NOMO-1 treated with dmso at 0.1 percent for 144 hours (cell line): ENCODE measurements at regions not wholly inside any gene's neighbourhood (a gene's known extent, or its start where the extent isn't known, plus 50 kb on each side); places are given as distances from the start of the nearest gene placed in this dataset.

Source experiments
- DNase-seq: peaks from one replicate; lab custom pipeline; 2025; ENCODE audit not compliant: unreplicated experiment; lab: John Stamatoyannopoulos, UW

DNA sequence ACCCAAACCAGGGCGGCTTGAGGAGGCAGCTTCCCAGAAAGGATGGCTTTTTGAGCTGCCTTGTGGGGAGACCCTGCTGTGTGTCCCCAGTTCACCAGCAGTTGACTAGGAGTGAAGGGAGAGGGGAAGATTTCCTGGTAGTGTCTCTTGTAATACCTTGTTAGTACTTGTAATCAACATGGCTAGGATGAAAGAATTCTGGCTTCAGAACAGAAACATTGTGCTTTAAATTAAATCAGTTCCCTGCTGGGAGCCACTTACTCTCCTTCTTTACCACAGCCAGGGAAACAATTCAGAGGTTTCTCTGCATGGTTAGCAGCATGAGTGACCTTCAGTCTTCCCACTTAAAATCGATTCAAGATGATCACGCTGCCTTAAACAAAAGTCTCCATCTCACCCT is 525.4 kb upstream of the ID4 start:
- DNase-seq, result no peak

DNA sequence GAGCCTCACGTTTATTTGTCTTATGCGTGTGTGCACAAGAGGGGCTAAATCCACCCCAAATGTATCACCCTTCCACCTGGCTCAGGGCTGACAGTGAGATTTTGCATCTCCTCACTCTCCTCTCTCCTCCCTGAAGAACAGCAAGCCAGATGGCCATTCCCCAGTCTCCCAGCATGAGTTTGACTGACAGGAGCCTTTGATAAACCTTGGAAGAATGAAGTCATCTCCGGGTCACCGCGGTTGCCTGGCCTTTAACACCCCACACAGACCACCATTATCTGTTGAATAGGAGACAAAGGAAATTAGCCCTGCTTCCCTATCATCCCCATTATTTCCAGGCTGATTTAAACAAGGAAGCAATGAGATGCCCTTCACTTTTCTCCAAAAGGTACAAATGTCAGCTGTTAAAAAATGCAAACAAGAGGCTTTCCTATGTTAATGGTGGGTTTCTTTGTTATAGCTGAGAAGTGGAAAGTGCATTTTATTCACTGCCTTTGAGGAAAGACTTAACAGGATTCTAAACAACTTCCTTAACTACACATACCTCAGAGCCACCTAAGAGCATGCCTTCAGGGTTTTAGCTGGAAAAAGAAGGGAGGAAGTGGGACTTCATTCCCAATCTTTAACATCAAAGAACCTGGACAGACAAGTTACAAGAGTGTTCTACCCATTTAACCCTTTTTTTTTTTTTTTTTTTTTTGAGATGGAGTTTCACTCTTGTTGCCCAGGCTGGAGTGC is 524.8 kb upstream of the ID4 start:
- no peak for DNase-seq

DNA sequence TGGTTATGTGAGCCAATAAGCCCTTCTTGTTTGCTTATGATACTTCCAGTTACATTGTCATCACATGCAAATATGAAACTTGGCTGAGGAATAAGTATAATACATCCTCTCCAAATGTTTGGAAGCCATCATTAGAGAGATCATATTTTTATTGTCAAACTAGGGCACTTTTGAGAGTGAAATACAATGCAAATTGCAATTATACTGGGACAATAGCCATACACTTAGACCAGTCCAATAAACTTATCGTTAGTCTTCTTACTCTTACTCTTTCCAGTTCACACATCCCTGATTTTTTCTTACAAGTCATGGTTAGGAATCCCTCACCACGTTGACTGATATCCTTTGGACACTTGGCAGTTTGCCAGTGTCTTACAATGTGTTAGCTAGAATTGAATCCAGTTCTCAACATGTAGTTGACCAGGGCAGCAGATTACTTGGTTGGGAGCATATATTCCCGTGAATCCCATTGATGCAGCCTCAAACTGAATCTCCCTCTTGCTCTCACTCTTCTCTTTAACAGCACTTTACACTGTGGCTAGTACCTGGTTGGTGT is 519.7 kb upstream of the ID4 start:
- DNase-seq, result no peak

DNA sequence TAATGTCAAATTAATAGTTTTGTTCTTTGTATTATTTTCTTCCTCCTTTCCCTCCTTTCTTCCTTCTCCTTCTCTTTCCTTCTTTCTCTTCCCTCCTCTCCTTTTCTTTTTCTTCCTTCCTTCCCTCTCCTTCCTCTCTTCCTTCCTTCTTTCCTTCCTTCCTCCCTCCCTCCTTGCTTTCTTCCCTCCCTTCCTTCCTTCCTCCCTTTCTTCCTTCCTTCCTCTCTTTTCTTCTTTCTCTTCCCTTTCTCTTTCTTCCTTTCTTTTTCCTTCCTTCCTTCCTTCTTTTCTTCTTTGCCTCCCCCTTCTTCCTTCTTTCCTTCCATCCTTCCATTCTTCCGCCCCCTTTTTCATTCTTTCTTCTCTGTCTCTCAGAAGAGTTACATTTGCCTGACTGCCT is 518.2 kb upstream of the ID4 start:
- DNase-seq, result no peak

DNA sequence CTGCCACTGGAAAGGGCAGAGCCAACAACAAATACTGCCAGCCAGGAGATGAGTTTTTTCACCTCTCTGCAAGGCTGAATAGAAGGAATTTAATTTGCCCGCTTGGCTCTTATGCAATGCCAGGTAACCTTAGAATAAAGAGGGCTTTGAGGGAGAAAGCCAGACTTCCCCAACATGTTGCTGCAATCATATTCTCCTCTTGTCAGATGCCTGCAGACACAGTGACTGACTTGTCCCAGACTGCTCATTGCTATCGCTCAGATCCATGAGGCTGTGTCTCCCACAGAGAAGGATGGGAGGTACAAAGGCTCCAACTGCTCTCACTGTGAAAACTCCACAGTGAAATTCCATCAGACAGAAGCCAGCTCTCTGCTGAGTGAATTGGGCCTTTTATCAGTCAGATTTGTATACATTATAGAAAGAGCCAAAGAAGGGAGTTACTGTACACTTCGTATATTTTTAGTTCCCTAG is 517.0 kb upstream of the ID4 start:
- DNase-seq, result no peak

DNA sequence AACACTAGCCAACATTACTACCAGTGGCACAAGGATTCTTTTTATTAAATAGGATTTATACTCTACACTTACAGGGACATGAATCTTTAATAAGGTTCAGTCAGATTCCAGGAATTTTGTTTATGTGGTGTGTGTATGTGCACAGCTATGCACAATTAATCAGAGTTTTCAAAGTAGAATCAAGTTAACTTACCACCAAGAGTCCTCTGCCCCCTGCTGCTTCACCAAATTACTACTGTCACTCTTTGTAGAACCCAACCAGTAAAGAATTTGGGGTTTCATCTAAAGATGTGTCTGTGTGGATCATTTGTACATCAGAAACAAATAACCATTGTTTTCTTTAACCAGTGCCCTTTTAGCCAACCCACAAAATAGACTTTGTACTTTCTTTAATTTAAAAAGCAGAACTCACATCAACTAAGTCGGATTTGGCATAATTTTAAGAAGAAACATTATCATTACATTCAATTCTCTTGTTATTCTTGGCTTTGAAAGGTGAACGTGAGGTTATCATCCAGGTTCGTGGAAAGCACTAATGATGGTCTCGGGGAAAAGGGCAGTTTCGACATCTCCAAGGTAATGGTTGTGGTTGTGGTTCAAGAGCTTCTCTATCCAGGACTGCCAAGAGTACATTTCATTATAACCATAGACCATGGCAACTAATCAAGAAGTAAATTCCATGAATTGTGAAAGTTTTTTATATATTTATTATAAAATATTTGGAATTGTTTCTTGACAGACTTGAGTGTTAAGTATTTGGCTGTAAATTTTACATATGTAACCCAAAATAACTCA is 514.3 kb upstream of the ID4 start:
- DNase-seq, result no peak

DNA sequence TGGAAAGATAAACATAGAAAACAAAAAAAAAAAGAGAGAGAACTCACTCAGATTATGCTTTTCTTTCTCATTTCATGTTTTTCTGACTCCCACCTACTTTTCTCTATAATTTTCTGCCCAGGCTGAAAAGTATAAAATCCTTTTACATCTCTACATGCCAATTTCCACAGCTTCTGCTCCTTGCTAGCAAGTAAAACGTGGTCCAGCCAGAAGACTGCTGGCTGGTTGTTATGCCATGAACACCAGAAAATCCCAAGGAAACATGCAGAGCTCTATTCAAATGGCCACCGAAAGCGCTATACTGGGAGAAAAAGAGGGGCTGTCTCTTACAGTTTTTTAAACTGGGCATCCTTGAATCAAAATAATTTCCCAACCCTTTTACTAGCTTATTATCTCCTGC is 512.8 kb upstream of the ID4 start:
- DNase-seq, result no peak

DNA sequence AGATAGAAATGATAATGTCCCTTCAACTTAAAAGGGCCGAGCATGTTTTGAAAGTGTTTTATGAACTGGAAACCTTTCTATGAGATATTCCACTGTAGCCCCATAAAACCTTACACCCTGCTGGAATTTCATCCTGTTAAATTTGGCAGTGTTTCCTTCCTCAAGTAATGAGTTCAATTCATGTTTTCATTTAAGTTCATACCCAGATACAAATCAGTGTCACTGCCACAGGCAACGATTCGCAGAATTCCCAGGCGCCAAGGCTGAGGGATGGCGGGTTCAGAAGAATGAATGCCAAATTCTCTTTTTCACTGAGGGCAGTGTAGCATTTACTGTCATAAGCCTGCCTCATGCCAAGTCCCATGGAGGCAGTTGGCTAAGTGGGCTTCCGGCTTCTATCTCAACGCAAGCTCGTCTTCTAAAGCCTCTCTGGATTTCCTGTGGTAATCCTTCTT is 511.8 kb upstream of the ID4 start:
- DNase-seq, result no peak

- no peak for DNase-seq
These were observed 509.9 kb upstream of the ID4 start for GRCh38 chr6:19327241-19327640.

- DNase-seq, result no peak
These were observed 509.5 kb upstream of the ID4 start for GRCh38 chr6:19327661-19328060.

GRCh38 chr6:19329078-19329477 is 508.1 kb upstream of the ID4 start:
- DNase-seq, result no peak

- no peak for DNase-seq
These were observed 506.1 kb upstream of the ID4 start for GRCh38 chr6:19331089-19331488.

- no peak for DNase-seq
These were observed 504.2 kb upstream of the ID4 start for GRCh38 chr6:19332806-19333460.

- no peak for DNase-seq
These were observed 503.2 kb upstream of the ID4 start for GRCh38 chr6:19333936-19334335.

DNA sequence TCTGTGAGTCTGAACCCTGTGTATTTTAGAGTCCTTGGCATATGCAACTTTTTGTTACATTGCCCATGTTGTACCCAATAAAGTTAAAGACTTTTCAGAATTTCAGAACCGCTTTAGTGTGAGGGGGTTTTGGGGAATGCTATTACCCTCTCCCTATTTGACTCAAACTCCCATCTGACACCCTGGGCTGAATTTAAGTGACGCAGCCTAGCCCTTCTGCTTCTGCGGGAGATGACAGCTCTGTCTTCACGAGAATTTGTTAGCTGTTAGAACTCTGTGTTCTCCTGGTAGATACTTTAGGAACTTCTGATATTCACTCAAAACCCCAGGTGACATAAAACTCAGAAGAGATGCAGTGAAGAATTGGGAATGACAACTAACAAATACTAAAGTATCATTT is 500.6 kb upstream of the ID4 start:
- DNase-seq, result no peak

DNA sequence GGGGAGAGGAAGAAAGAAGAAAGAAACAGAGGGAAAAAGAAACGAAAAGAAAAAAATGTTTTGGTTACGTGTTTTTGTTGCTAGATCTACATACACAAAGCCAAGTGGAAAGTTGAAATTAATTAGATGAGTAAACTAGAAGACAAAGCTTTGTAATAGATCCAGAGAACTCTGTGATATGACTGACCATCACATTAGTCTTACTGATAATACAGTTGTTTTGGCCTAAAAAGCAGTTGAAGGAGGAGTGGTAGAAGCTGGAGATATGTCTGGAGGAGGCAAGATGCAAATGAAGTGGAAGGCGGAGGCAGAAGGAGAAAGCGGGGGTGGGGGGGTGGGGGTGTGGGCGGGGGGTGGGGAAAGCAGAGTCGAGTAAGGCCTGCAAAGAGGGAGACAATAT is 500.1 kb upstream of the ID4 start:
- no peak for DNase-seq

DNA sequence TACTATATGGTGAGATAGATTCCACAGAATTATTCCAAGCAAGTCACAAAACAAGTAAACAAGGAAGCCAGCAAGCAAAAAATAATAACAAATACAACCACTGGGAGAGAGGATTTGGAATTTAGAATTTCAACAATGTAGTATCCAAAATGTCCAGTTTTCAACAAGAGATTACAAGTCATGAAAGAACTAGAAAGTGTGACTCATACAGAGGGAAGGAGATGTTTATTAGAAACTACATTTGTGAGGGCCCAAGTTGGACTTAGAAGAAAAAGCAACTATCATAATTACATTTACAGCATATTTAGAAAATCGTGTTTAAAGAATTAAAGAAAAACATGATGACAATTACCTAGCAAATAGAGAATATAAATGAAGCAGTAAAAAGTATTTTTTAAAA is 494.6 kb upstream of the ID4 start:
- DNase-seq, result no peak

- DNase-seq, result no peak
These were observed 487.7 kb upstream of the ID4 start for GRCh38 chr6:19349429-19349828.

DNA sequence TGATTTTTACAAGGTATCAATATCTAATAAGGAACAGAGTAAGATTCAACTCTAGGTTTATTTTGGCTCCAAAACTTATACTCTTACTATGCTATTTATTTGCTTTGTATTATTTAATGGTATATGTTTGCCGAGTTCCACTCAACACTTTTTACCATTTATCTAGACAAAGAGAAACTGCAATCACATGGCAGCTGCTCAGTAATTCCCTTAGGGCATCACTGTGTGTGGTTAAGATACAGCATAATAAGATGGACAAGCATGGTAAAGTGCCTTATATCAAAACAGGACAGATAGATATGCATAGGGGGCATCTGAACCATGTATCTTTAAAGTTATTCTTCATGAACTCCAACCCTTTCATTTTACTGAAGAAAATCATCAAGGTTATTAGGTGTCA is 483.0 kb upstream of the ID4 start:
- no peak for DNase-seq

DNA sequence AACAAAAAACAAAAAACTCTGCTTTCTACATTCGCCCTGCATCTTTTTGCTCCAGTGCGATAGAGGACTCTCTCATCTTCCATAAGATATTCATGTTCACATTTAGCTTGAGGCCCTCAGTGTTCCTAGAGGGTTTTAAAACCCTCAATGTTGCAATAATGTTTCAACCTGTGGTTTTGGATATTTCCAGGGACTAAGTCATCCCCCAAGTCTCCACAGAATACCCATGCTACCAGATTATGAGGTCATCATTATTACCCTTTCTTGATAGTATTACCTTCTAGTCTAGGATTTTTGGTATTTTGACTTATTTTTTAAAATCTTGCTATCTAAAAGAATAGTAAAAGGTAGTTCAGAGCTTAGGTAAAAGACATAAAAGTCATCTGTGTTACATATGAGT is 480.5 kb upstream of the ID4 start:
- no peak for DNase-seq

GRCh38 chr6:19362396-19362795 is 474.8 kb upstream of the ID4 start:
- DNase-seq, result no peak

DNA sequence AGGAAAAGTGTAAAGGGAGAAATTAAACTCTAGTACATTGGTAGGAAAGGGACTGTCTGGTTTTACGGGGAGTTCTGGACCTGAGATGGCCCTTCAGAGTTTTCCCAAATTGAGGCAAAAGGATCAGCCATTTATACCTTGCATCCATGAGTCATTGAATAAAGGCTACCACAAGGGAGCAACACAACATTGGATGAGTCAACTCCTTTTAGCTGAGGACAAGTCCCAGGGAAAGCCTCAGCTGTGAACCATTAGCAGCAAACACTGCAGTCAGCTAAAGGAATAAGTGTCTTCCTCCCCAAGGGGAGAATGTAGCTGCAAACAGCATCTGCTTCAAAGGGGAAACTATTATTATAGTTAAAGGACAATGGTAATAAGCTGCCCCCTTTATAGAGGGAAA is 468.7 kb upstream of the ID4 start:
- no peak for DNase-seq
